WTC11 (cell line): ENCODE measurements at regions not wholly inside any gene's neighbourhood (a gene's known extent, or its start where the extent isn't known, plus 50 kb on each side); places are given as distances from the start of the nearest gene placed in this dataset.

ENCODE experiments used
- ATAC-seq: fragments of 200-7000 bp; cut with Tn5 transposase; 2 replicates; pipeline ENCODE4 v1.10.0; 2021; ENCODE audit warnings: mild to moderate bottlenecking, moderate library complexity
- CTCF ChIA-PET: fragments of 300-600 bp; sonication (Branson Sonifier 250); formaldehyde crosslinking; loops from one replicate; lab custom pipeline; 2021; ENCODE audit warnings: antibody characterized with exemption; lab: Charles Lee
- POLR2A ChIA-PET: fragments of 350-600 bp; sonication (Branson Sonifier 250); formaldehyde crosslinking; loops from one replicate; lab custom pipeline; 2021; ENCODE audit warnings: antibody characterized with exemption; lab: Charles Lee
- DNase-seq: peaks from one replicate; pipeline ENCODE4 v3.0.0; 2021; ENCODE audit warnings: low spot score
- H3K27ac Mint-ChIP-seq: 2 replicates; pipeline ENCODE4 v1.8.0; 2021; ENCODE audit warnings: mixed read lengths
- H3K27me3 Mint-ChIP-seq: 2 replicates; pipeline ENCODE4 v1.8.0; 2021; ENCODE audit warnings: low read depth, mild to moderate bottlenecking, moderate library complexity, mixed read lengths
- H3K36me3 Mint-ChIP-seq: 2 replicates; pipeline ENCODE4 v1.8.0; 2021; ENCODE audit warnings: mixed read lengths
- H3K4me1 Mint-ChIP-seq: 2 replicates; pipeline ENCODE4 v1.8.0; 2022; ENCODE audit warnings: mixed read lengths
- H3K4me3 Mint-ChIP-seq: 2 replicates; pipeline ENCODE4 v1.8.0; 2021; ENCODE audit warnings: mild to moderate bottlenecking, moderate library complexity, mixed read lengths
- H3K9me3 Mint-ChIP-seq: 2 replicates; pipeline ENCODE4 v1.8.0; 2021; ENCODE audit warnings: mixed read lengths
- ELF4 ChIP-seq: sonication (generic); formaldehyde crosslinking; IDR thresholded peaks from 2 replicates; pipeline ENCODE4 v1.8.1; 2022; ENCODE audit warnings: low read depth, mild to moderate bottlenecking, moderate library complexity, missing genetic modification reagents
- FOXP4 ChIP-seq: sonication (generic); formaldehyde crosslinking; IDR thresholded peaks from 2 replicates; pipeline ENCODE4 v1.8.0; 2022; ENCODE audit warnings: mild to moderate bottlenecking, missing genetic modification reagents
- GRHL2 ChIP-seq: fragments of 250-450 bp; sonication (Bioruptor Pico); IDR thresholded peaks from 2 replicates; pipeline ENCODE4 v1.8.0; 2022; ENCODE audit warnings: mild to moderate bottlenecking, moderate library complexity; ENCODE audit not compliant: insufficient replicate concordance, severe bottlenecking
- JUN ChIP-seq: sonication (generic); formaldehyde crosslinking; IDR thresholded peaks from 2 replicates; pipeline ENCODE4 v1.8.0; 2023; ENCODE audit warnings: mild to moderate bottlenecking, missing genetic modification reagents
- SMAD3 ChIP-seq: sonication (generic); formaldehyde crosslinking; IDR thresholded peaks from 2 replicates; pipeline ENCODE4 v1.8.0; 2022; ENCODE audit warnings: missing genetic modification reagents, mild to moderate bottlenecking, borderline replicate concordance
- TEAD4 ChIP-seq: sonication (generic); formaldehyde crosslinking; IDR thresholded peaks from 2 replicates; pipeline ENCODE4 v1.8.0; 2022; ENCODE audit warnings: mild to moderate bottlenecking, missing genetic modification reagents
- USF2 ChIP-seq: sonication (generic); formaldehyde crosslinking; IDR thresholded peaks from 2 replicates; pipeline ENCODE4 v1.8.1; 2023; ENCODE audit warnings: mild to moderate bottlenecking, missing genetic modification reagents, moderate library complexity
- ZNF396 ChIP-seq: fragments of 250-450 bp; sonication (Bioruptor Pico); IDR thresholded peaks from 2 replicates; pipeline ENCODE4 v1.8.0; 2021; ENCODE audit warnings: mild to moderate bottlenecking, moderate library complexity, borderline replicate concordance
- ZNF423 ChIP-seq: fragments of 250-450 bp; sonication (Bioruptor Pico); IDR thresholded peaks from 2 replicates; pipeline ENCODE4 v2.1.2; 2022; ENCODE audit warnings: mild to moderate bottlenecking, moderate library complexity
- ZNF512 ChIP-seq: sonication (generic); formaldehyde crosslinking; IDR thresholded peaks from 2 replicates; pipeline ENCODE4 v1.8.1; 2022; ENCODE audit warnings: missing genetic modification reagents, borderline replicate concordance
- TF ChIP-seq, protein P1 (sequence below): sonication (generic); formaldehyde crosslinking; IDR thresholded peaks from 2 replicates; pipeline ENCODE4 v1.8.0; 2022; ENCODE audit warnings: missing genetic modification reagents
- TF ChIP-seq, protein P2 (sequence below): sonication (generic); formaldehyde crosslinking; IDR thresholded peaks from 2 replicates; pipeline ENCODE4 v1.8.1; 2022; ENCODE audit warnings: low read depth, missing genetic modification reagents, borderline replicate concordance

- TF ChIP-seq FOXP4 (CRISPR knock-in tag), result no peak
- TF ChIP-seq ZNF396 (CRISPR knock-in tag), result no peak
- TF ChIP-seq, protein P1, sequence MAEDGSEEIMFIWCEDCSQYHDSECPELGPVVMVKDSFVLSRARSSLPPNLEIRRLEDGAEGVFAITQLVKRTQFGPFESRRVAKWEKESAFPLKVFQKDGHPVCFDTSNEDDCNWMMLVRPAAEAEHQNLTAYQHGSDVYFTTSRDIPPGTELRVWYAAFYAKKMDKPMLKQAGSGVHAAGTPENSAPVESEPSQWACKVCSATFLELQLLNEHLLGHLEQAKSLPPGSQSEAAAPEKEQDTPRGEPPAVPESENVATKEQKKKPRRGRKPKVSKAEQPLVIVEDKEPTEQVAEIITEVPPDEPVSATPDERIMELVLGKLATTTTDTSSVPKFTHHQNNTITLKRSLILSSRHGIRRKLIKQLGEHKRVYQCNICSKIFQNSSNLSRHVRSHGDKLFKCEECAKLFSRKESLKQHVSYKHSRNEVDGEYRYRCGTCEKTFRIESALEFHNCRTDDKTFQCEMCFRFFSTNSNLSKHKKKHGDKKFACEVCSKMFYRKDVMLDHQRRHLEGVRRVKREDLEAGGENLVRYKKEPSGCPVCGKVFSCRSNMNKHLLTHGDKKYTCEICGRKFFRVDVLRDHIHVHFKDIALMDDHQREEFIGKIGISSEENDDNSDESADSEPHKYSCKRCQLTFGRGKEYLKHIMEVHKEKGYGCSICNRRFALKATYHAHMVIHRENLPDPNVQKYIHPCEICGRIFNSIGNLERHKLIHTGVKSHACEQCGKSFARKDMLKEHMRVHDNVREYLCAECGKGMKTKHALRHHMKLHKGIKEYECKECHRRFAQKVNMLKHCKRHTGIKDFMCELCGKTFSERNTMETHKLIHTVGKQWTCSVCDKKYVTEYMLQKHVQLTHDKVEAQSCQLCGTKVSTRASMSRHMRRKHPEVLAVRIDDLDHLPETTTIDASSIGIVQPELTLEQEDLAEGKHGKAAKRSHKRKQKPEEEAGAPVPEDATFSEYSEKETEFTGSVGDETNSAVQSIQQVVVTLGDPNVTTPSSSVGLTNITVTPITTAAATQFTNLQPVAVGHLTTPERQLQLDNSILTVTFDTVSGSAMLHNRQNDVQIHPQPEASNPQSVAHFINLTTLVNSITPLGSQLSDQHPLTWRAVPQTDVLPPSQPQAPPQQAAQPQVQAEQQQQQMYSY, result no peak
- TF ChIP-seq ZNF512 (CRISPR knock-in tag), result no peak
- no peak for TF ChIP-seq TEAD4 (CRISPR knock-in tag)
- TF ChIP-seq SMAD3 (CRISPR knock-in tag), result no peak
- no peak for TF ChIP-seq JUN
- no peak for TF ChIP-seq GRHL2 (CRISPR knock-in tag)
- TF ChIP-seq ELF4 (CRISPR knock-in tag), result no peak
- no peak for TF ChIP-seq USF2 (CRISPR knock-in tag)
- TF ChIP-seq, protein P2, sequence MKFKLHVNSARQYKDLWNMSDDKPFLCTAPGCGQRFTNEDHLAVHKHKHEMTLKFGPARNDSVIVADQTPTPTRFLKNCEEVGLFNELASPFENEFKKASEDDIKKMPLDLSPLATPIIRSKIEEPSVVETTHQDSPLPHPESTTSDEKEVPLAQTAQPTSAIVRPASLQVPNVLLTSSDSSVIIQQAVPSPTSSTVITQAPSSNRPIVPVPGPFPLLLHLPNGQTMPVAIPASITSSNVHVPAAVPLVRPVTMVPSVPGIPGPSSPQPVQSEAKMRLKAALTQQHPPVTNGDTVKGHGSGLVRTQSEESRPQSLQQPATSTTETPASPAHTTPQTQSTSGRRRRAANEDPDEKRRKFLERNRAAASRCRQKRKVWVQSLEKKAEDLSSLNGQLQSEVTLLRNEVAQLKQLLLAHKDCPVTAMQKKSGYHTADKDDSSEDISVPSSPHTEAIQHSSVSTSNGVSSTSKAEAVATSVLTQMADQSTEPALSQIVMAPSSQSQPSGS, result no peak
- DNase-seq (no peak), ATAC-seq (no peak)
- Mint-ChIP-seq H3K4me3 (no peak overlapping the region), H3K27me3 (no peaks in the 10 kb centered on the region; the same call in 1 of the 2 replicates), H3K9me3 (no peaks in the 10 kb centered on the region), H3K4me1 (peaks cover 3% of the 10 kb centered on the region; the same call in 1 of the 2 replicates), H3K27ac (peak overlapping the region; percentile 67; the same call in 1 of the 2 replicates), H3K36me3 (no peaks in the 10 kb centered on the region)
- ChIA-PET CTCF (no interaction called here), POLR2A (no interaction called here)
Measured at GRCh38 chr5:68475476-68475983, 260.0 kb downstream of the PIK3R1 start.

GRCh38 chr5:68476854-68477253, 261.3 kb downstream of the PIK3R1 start:
- H3K4me1 Mint-ChIP-seq, result peaks cover 3% of the 10 kb centered on the region; the same call in 1 of the 2 replicates
- no peak for TF ChIP-seq SMAD3 (CRISPR knock-in tag)
- TF ChIP-seq ZNF423 (CRISPR knock-in tag), result 0 out of 2 replicates have a peak, but pooled peaks have one; percentile 9
- no peak overlapping the region for H3K27ac Mint-ChIP-seq
- POLR2A ChIA-PET, result no interaction called here
- CTCF ChIA-PET, result interaction anchor here (0.6 to 1.2 kb wide), 3 partner anchors 9 to 184 kb away, joined by 3 to 4 read pairs (median 3); no protein-coding TSS in a partner anchor
- peak; percentile 71 for ATAC-seq
- DNase-seq, result peak; percentile 11
- H3K27me3 Mint-ChIP-seq, result no peaks in the 10 kb centered on the region; the same call in 1 of the 2 replicates
- no peaks in the 10 kb centered on the region; the same call in 1 of the 2 replicates for H3K9me3 Mint-ChIP-seq
- no peak overlapping the region for H3K4me3 Mint-ChIP-seq
- no peaks in the 10 kb centered on the region for H3K36me3 Mint-ChIP-seq
